A673 (cell line): ENCODE measurements at regions not wholly inside any gene's neighbourhood (a gene's known extent, or its start where the extent isn't known, plus 50 kb on each side); places are given as distances from the start of the nearest gene placed in this dataset.

Source experiments
- BruUV-seq: library from RNA; stranded (reverse); fragments of 400-500 nt; replicated peaks from 2 replicates; lab custom pipeline; 2021; lab: Mats Ljungman, UMichigan
- CTCF ChIA-PET: fragments of 300-600 bp; sonication (Branson Sonifier 250); formaldehyde crosslinking; loops from one replicate; lab custom pipeline; 2022; ENCODE audit warnings: antibody characterized with exemption; lab: Charles Lee
- POLR2A ChIA-PET: fragments of 300-600 bp; sonication (Branson Sonifier 250); formaldehyde crosslinking; loops from one replicate; lab custom pipeline; 2022; ENCODE audit warnings: antibody characterized with exemption; ENCODE audit not compliant: low non-redundant PET; lab: Charles Lee
- DNase-seq: peaks from one replicate; pipeline ENCODE4 v3.0.0-alpha.2; 2015; ENCODE audit warnings: low spot score
- H3K27ac ChIP-seq: fragments of 200-600 bp; sonication (generic); 2 replicates; pipeline ENCODE4 v1.5.1; 2016; ENCODE audit warnings: mixed run types, low read depth, mild to moderate bottlenecking, mixed read lengths, antibody characterized with exemption, low read length; ENCODE audit not compliant: poor library complexity, severe bottlenecking
- H3K27me3 ChIP-seq: fragments of 200-600 bp; sonication (generic); replicated peaks from 2 replicates; pipeline ENCODE4 v1.6.1; 2017; ENCODE audit warnings: mixed run types, low read depth, mild to moderate bottlenecking, mixed read lengths, antibody characterized with exemption, low read length; ENCODE audit not compliant: insufficient read depth, poor library complexity
- H3K36me3 ChIP-seq: fragments of 200-600 bp; sonication (generic); 2 replicates; pipeline ENCODE4 v1.6.1; 2016; ENCODE audit warnings: mixed run types, mild to moderate bottlenecking, mixed read lengths, antibody characterized with exemption, low read length; ENCODE audit not compliant: insufficient read depth, poor library complexity, severe bottlenecking
- H3K4me1 ChIP-seq: fragments of 200-600 bp; sonication (generic); 2 replicates; pipeline ENCODE4 v1.6.1; 2017; ENCODE audit warnings: mixed run types, mild to moderate bottlenecking, mixed read lengths, antibody characterized with exemption, low read length; ENCODE audit not compliant: insufficient read depth, poor library complexity, severe bottlenecking
- H3K4me3 ChIP-seq: fragments of 200-600 bp; sonication (generic); 2 replicates; pipeline ENCODE4 v1.5.1; 2016; ENCODE audit warnings: low read depth, mixed run types, mild to moderate bottlenecking, mixed read lengths, low read length; ENCODE audit not compliant: poor library complexity, severe bottlenecking
- H3K9me3 ChIP-seq: fragments of 200-600 bp; sonication (generic); 2 replicates; pipeline ENCODE4 v1.6.1; 2016; ENCODE audit warnings: mixed run types, low read depth, mild to moderate bottlenecking, mixed read lengths, antibody characterized with exemption, low read length; ENCODE audit not compliant: poor library complexity, severe bottlenecking
- EZH2 ChIP-seq: fragments of 200-600 bp; sonication (generic); IDR thresholded peaks from 2 replicates; pipeline ENCODE4 v1.6.1; 2017; ENCODE audit warnings: borderline replicate concordance, low read depth, mild to moderate bottlenecking, mixed read lengths, antibody characterized with exemption, low read length; ENCODE audit not compliant: poor library complexity, severe bottlenecking
- intact Hi-C: fragments of 100-400 bp; cut with micrococcal nuclease; formaldehyde crosslinking; loops from one replicate; pipeline ENCODE4 v1.10.0; 2022; ENCODE audit not compliant: unreplicated experiment
- TF ChIP-seq, protein P1 (sequence below): fragments of 300-800, 200-600 bp; sonication (generic); conservative IDR thresholded peaks from 2 replicates; pipeline ENCODE4 v1.5.1; 2017; ENCODE audit warnings: low read depth, mild to moderate bottlenecking, antibody characterized with exemption, low read length, moderate library complexity, mixed read lengths

DNA sequence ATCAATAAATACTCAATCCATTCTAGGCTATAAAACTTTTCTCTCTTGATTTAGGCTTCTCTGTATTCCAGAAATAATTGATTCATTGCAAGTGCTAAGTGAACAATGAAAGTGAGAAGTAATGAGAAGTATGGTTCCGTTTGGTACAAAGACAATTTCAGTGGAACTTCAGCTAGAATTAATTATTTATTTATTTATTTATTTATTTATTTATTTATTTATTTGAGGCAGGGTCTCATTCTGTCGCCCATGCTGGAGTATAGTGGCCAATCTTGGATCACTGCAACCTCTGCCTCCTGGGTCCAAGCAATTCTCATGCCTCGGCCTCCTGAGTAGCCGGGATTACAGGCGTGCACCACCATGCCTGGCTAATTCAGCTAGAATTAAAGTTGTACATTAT is 262.1 kb downstream of the B3GLCT start:
- intact Hi-C loops: no loop called here
- H3K9me3 ChIP-seq: no peaks in the 10 kb centered on the region
- no peaks in the 10 kb centered on the region for H3K27me3 ChIP-seq
- ChIA-PET POLR2A (no interaction called here), CTCF (no interaction called here)
- BruUV-seq: no TSS peak
- H3K4me3 ChIP-seq: no peak overlapping the region
- H3K27ac ChIP-seq: no peak overlapping the region
- no peak for TF ChIP-seq EZH2
- TF ChIP-seq, protein P1, sequence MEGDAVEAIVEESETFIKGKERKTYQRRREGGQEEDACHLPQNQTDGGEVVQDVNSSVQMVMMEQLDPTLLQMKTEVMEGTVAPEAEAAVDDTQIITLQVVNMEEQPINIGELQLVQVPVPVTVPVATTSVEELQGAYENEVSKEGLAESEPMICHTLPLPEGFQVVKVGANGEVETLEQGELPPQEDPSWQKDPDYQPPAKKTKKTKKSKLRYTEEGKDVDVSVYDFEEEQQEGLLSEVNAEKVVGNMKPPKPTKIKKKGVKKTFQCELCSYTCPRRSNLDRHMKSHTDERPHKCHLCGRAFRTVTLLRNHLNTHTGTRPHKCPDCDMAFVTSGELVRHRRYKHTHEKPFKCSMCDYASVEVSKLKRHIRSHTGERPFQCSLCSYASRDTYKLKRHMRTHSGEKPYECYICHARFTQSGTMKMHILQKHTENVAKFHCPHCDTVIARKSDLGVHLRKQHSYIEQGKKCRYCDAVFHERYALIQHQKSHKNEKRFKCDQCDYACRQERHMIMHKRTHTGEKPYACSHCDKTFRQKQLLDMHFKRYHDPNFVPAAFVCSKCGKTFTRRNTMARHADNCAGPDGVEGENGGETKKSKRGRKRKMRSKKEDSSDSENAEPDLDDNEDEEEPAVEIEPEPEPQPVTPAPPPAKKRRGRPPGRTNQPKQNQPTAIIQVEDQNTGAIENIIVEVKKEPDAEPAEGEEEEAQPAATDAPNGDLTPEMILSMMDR: no peak
- DNase-seq: no peak
- no peaks in the 10 kb centered on the region for H3K4me1 ChIP-seq
- H3K36me3 ChIP-seq: no peaks in the 10 kb centered on the region

DNA sequence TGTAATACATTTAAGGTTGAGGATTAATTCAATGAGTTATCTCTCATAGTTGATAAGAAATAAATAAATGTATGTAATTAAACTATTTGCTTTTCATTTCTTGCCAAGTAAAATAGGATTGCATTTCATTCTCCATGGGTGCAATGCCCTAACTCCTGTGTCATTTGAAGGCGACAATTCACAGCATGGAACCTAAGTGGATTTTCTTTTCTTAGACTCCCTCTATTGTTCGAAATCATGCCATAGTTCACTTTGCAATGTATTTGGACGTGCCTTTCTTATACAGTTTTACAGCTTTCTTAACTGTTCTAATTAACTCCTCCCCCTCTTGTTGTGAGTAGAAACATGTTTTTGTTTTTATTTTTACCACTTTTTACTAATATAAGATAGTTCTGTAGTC is 263.0 kb downstream of the B3GLCT start:
- no peak overlapping the region for H3K27ac ChIP-seq
- no peaks in the 10 kb centered on the region for H3K9me3 ChIP-seq
- ChIA-PET POLR2A (no interaction called here), CTCF (no interaction called here)
- no TSS peak for BruUV-seq
- no peaks in the 10 kb centered on the region for H3K27me3 ChIP-seq
- intact Hi-C loops: no loop called here
- H3K36me3 ChIP-seq: no peaks in the 10 kb centered on the region
- H3K4me3 ChIP-seq: no peak overlapping the region
- peak; percentile 46 for DNase-seq
- H3K4me1 ChIP-seq: no peaks in the 10 kb centered on the region
- no peak for TF ChIP-seq EZH2
- TF ChIP-seq, protein P1: no peak

DNA sequence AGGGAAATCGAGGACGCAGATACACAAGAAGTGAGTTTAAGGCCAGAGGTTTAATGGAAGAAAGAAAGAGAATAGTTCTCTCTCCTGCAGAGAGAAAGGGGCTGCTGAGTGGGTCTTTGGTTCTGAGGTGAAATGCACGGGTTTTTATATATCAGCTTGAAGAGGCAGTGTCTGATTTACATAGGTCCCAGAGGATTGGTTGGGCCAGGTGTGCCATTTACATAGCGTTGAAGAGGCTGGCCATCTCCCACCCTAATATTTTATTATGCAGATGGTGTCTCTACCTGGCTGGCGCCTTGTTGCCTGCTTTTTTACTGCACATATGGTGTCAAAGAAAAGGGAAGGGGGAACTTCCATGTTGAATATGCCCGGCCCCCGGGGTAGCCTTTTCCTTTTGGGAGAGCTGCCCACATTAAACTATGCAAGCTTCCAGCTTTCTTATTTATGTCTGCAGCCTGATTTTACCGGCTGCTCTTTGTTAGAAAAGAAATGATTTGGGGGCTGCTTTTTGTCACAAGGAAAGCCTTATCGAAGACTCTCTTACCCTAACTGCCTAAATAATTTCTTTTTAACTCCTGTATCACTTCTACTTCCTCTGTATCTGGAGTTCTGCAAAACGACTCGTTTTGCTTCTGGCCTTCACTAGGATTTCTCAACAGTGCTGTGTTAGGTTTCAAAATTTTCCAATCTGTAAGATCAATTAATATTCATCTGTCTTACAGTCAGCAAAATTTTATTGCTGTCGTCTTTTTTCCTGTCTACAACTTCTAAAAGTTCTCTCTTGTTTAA is 268.5 kb downstream of the B3GLCT start:
- H3K27me3 ChIP-seq: no peaks in the 10 kb centered on the region
- H3K36me3 ChIP-seq: no peaks in the 10 kb centered on the region
- H3K27ac ChIP-seq: peak overlapping the region; percentile 39
- intact Hi-C loops: no loop called here
- TF ChIP-seq EZH2: no peak
- TF ChIP-seq, protein P1: no peak
- CTCF ChIA-PET: no interaction called here
- H3K4me3 ChIP-seq: no peak overlapping the region
- POLR2A ChIA-PET: no interaction called here
- no peak for DNase-seq
- no TSS peak for BruUV-seq
- H3K4me1 ChIP-seq: no peaks in the 10 kb centered on the region
- H3K9me3 ChIP-seq: no peaks in the 10 kb centered on the region
